ENCODE measurements at regions not wholly inside any gene's neighbourhood (a gene's known extent, or its start where the extent isn't known, plus 50 kb on each side); places are given as distances from the start of the nearest gene placed in this dataset.

DNA sequence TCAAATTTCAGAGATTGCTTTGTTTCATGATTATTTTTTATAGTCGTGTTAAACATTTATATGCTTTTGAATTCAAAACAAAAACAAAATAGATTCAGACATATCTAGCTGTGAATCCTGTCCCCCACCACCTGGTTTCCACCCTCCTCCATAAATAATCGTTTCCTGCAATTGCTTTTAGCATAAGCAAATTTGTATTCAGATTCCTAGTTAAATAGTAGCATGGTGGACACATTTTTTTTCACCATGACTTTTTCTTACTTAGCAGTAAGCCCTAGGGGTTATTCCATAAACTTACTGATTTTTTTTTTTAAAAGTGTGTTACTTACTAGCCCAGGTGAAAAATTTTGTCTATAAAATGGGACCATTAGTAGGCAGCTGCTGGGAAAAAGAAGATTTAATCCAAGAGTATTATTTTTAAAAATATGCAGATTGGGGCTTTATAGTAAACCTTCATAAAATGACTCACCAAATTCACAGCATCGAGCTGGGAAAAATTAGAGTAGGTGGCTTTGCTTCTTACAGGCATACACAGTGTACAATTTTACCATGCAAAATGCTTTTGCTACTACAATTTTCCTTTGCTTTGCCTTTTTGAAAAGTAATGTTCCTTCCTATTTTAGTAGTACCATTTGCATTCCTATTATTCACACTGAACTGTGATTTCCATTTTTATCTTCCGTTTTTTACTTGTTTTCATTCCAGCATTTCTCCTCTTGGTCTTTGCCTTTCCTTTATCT lies 117.8 kb downstream of the BTG1 start:
- Histone ChIP-seq H3K36me3 (ENCODE audit: insufficient read depth, low read length) (no peaks in the 10 kb centered on the region), H3K4me1 (ENCODE audit: insufficient read depth, low read length, poor library complexity, severe bottlenecking) (peaks cover 49% of the 10 kb centered on the region), H2AFZ (ENCODE audit: low read length) (peak overlapping the region; percentile 65), H4K20me1 (ENCODE audit: insufficient read depth, low read length) (no peaks in the 10 kb centered on the region), H3K9me3 (ENCODE audit: low read length) (no peaks in the 10 kb centered on the region), H3K9me2 (ENCODE audit: insufficient read depth, low read length) (no peaks in the 10 kb centered on the region), H3K4me2 (ENCODE audit: low read length) (peak overlapping the region; percentile 30), H3K79me2 (ENCODE audit: insufficient read depth, low read depth, low read length) (no peaks in the 10 kb centered on the region), H3K27ac (ENCODE audit: low read depth, low read length, poor library complexity, severe bottlenecking) (no peak overlapping the region), H3K4me3 (ENCODE audit: low read depth, low read length, poor library complexity, severe bottlenecking) (no peak overlapping the region)
- POLR2A ChIA-PET, result interaction anchor here (0.5 to 1.9 kb wide), 5 partner anchors 8 to 186 kb away, joined by 3 to 4 read pairs (median 4); no protein-coding TSS in a partner anchor
- no TSS peak for BruUV-seq (replicated peaks)
- intact Hi-C loops (cut with micrococcal nuclease; ENCODE audit: unreplicated experiment), result no loop called here
- DNase-seq (ENCODE audit: low spot score), result no peak
- TF ChIP-seq, protein P1, sequence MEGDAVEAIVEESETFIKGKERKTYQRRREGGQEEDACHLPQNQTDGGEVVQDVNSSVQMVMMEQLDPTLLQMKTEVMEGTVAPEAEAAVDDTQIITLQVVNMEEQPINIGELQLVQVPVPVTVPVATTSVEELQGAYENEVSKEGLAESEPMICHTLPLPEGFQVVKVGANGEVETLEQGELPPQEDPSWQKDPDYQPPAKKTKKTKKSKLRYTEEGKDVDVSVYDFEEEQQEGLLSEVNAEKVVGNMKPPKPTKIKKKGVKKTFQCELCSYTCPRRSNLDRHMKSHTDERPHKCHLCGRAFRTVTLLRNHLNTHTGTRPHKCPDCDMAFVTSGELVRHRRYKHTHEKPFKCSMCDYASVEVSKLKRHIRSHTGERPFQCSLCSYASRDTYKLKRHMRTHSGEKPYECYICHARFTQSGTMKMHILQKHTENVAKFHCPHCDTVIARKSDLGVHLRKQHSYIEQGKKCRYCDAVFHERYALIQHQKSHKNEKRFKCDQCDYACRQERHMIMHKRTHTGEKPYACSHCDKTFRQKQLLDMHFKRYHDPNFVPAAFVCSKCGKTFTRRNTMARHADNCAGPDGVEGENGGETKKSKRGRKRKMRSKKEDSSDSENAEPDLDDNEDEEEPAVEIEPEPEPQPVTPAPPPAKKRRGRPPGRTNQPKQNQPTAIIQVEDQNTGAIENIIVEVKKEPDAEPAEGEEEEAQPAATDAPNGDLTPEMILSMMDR (conservative IDR thresholded peaks at IDR 0.05; ENCODE audit: low read length), result no peak
- TF ChIP-seq EZH2phosphoT487 (IDR thresholded peaks at IDR 0.05; ENCODE audit: borderline replicate concordance, low read depth, low read length), result no peak
- CTCF ChIA-PET (ENCODE audit: unreplicated experiment), result no interaction called here

DNA sequence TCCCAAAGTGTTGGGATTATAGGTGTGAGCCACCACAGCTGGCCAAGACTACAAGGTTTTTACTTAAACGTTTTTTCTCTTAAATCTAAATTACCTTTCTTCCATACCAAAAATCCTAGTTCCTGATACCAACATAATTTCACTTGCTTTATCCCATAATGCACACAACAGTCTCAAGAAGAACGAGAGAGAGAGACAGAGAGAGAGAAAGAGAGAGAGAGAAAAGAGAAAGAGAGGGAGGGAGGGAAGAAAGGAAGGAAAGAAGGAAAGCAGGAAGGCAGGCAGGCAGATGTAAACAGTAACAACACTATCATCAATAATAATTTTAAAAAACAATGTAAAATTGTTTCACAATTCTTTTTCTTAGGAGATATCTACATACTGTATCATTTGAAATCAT lies 118.4 kb downstream of the BTG1 start:
- no peaks in the 10 kb centered on the region for H4K20me1 ChIP-seq (ENCODE audit: insufficient read depth, low read length)
- DNase-seq (ENCODE audit: low spot score), result no peak
- peak overlapping the region; percentile 3; the same call in 1 of the 2 replicates for H2AFZ ChIP-seq (ENCODE audit: low read length)
- CTCF ChIA-PET (ENCODE audit: unreplicated experiment), result no interaction called here
- TF ChIP-seq, protein P1 (conservative IDR thresholded peaks at IDR 0.05; ENCODE audit: low read length), result no peak
- no peak for TF ChIP-seq EZH2phosphoT487 (IDR thresholded peaks at IDR 0.05; ENCODE audit: borderline replicate concordance, low read depth, low read length)
- no peak overlapping the region for H3K4me2 ChIP-seq (ENCODE audit: low read length)
- H3K27ac ChIP-seq (ENCODE audit: low read depth, low read length, poor library complexity, severe bottlenecking), result no peak overlapping the region
- intact Hi-C loops (cut with micrococcal nuclease; ENCODE audit: unreplicated experiment), result no loop called here
- peaks cover 43% of the 10 kb centered on the region for H3K4me1 ChIP-seq (ENCODE audit: insufficient read depth, low read length, poor library complexity, severe bottlenecking)
- no TSS peak for BruUV-seq (replicated peaks)
- H3K79me2 ChIP-seq (ENCODE audit: insufficient read depth, low read depth, low read length), result no peaks in the 10 kb centered on the region
- H3K4me3 ChIP-seq (ENCODE audit: low read depth, low read length, poor library complexity, severe bottlenecking), result no peak overlapping the region
- no peaks in the 10 kb centered on the region for H3K9me3 ChIP-seq (ENCODE audit: low read length)
- POLR2A ChIA-PET, result interaction anchor here (0.5 to 1.9 kb wide), 3 partner anchors 8 to 187 kb away, joined by 3 to 5 read pairs (median 4); no protein-coding TSS in a partner anchor
- no peaks in the 10 kb centered on the region for H3K9me2 ChIP-seq (ENCODE audit: insufficient read depth, low read length)
- no peaks in the 10 kb centered on the region for H3K36me3 ChIP-seq (ENCODE audit: insufficient read depth, low read length)
